HEK293 (cell line): ENCODE measurements at regions not wholly inside any gene's neighbourhood (a gene's known extent, or its start where the extent isn't known, plus 50 kb on each side); places are given as distances from the start of the nearest gene placed in this dataset.

Source experiments
- CTCF ChIA-PET: fragments of 350-600 bp; formaldehyde crosslinking; extraction: SDS; loops from one replicate; lab custom pipeline; 2021; ENCODE audit warnings: antibody characterized with exemption; lab: Yijun Ruan, JAX
- POLR2A ChIA-PET: fragments of 300-600 bp; formaldehyde crosslinking; extraction: SDS; loops from one replicate; lab custom pipeline; 2020; ENCODE audit warnings: antibody characterized with exemption, inconsistent platforms; lab: Yijun Ruan, JAX
- H3K27ac ChIP-seq: fragments of 200-500 bp; sonication (Bioruptor generic); 2 replicates; pipeline ENCODE4 v1.5.1; 2014; ENCODE audit warnings: low read depth, low read length, control low read depth, inconsistent platforms; ENCODE audit errors: extremely low read depth
- H3K36me3 ChIP-seq, 2 experiments: fragments of 200-500 bp in 1 of 2; sonication (Bioruptor generic) in 1 of 2; 1 replicate in 1 of 2; 2 replicates in 1 of 2; pipeline ENCODE4 v1.5.1; 2014 to 2017; ENCODE audit warnings: inconsistent platforms in 2 of 2, low read length in 2 of 2; ENCODE audit not compliant: control insufficient read depth in 2 of 2, insufficient read depth in 1 of 2
- H3K4me1 ChIP-seq: fragments of 200-500 bp; sonication (Bioruptor generic); 2 replicates; pipeline ENCODE4 v1.5.1; 2014; ENCODE audit warnings: mild to moderate bottlenecking, low read length, inconsistent platforms; ENCODE audit not compliant: control insufficient read depth, insufficient read depth
- H3K4me3 ChIP-seq: 2 replicates; pipeline ENCODE4 v1.5.1; 2011; ENCODE audit warnings: low read depth, mild to moderate bottlenecking, control low read depth, low read length, moderate library complexity
- H3K9me3 ChIP-seq: fragments of 200-500 bp; sonication (Bioruptor generic); 2 replicates; pipeline ENCODE4 v1.5.1; 2014; ENCODE audit warnings: low read depth, low read length, inconsistent platforms; ENCODE audit not compliant: control insufficient read depth, insufficient read depth
- HOXD13 ChIP-seq: sonication (generic); formaldehyde crosslinking; IDR thresholded peaks from 2 replicates; pipeline ENCODE4 v1.8.0; 2022; ENCODE audit warnings: missing genetic modification reagents, borderline replicate concordance
- KLF16 ChIP-seq: fragments of 450-650 bp; formaldehyde crosslinking; IDR thresholded peaks from 2 replicates; pipeline ENCODE4 v1.5.1; 2017; ENCODE audit warnings: missing biosample characterization, missing genetic modification characterization
- MZF1 ChIP-seq: fragments of 450-650 bp; formaldehyde crosslinking; IDR thresholded peaks from 2 replicates; pipeline ENCODE4 v1.5.1; 2017; ENCODE audit warnings: missing biosample characterization, missing genetic modification characterization, borderline replicate concordance
- ZBTB21 ChIP-seq: fragments of 450-650 bp; formaldehyde crosslinking; IDR thresholded peaks from 2 replicates; pipeline ENCODE4 v1.5.1; 2017; ENCODE audit warnings: missing biosample characterization, missing genetic modification characterization
- ZBTB8A ChIP-seq: fragments of 450-650 bp; formaldehyde crosslinking; IDR thresholded peaks from 2 replicates; pipeline ENCODE4 v1.5.1; 2016; ENCODE audit warnings: missing biosample characterization, missing genetic modification characterization
- ZNF10 ChIP-seq: fragments of 450-650 bp; formaldehyde crosslinking; IDR thresholded peaks from 2 replicates; pipeline ENCODE4 v1.5.1; 2017; ENCODE audit warnings: missing biosample characterization, missing genetic modification characterization
- ZNF114 ChIP-seq: fragments of 450-650 bp; formaldehyde crosslinking; IDR thresholded peaks from 2 replicates; pipeline ENCODE4 v1.5.0; 2017; ENCODE audit warnings: missing biosample characterization, missing genetic modification characterization
- ZNF324 ChIP-seq: fragments of 450-650 bp; formaldehyde crosslinking; IDR thresholded peaks from 2 replicates; pipeline ENCODE4 v1.5.1; 2016; ENCODE audit warnings: missing biosample characterization, missing genetic modification characterization
- ZNF391 ChIP-seq: fragments of 450-650 bp; formaldehyde crosslinking; IDR thresholded peaks from 2 replicates; pipeline ENCODE4 v1.5.1; 2016; ENCODE audit warnings: low read depth, missing biosample characterization, missing genetic modification characterization, borderline replicate concordance
- ZNF529 ChIP-seq: fragments of 450-650 bp; formaldehyde crosslinking; IDR thresholded peaks from 2 replicates; pipeline ENCODE4 v1.5.1; 2017; ENCODE audit warnings: missing genetic modification characterization, missing biosample characterization; ENCODE audit not compliant: insufficient replicate concordance
- ZNF548 ChIP-seq: fragments of 450-650 bp; formaldehyde crosslinking; IDR thresholded peaks from 2 replicates; pipeline ENCODE4 v1.5.1; 2016; ENCODE audit warnings: missing biosample characterization, missing genetic modification characterization
- ZNF621 ChIP-seq: fragments of 450-650 bp; formaldehyde crosslinking; IDR thresholded peaks from 2 replicates; pipeline ENCODE4 v1.5.1; 2017; ENCODE audit warnings: missing biosample characterization, missing genetic modification characterization
- ZNF626 ChIP-seq: fragments of 450-650 bp; sonication (Bioruptor Pico); formaldehyde crosslinking; IDR thresholded peaks from 2 replicates; pipeline ENCODE4 v1.5.1; 2018; ENCODE audit warnings: missing biosample characterization, missing genetic modification characterization, inconsistent platforms
- ZNF654 ChIP-seq: fragments of 450-650 bp; formaldehyde crosslinking; IDR thresholded peaks from 2 replicates; pipeline ENCODE4 v1.5.1; 2016; ENCODE audit warnings: low read depth, missing biosample characterization, missing genetic modification characterization
- ZNF791 ChIP-seq: fragments of 450-650 bp; formaldehyde crosslinking; IDR thresholded peaks from 2 replicates; pipeline ENCODE4 v1.5.1; 2016; ENCODE audit warnings: missing biosample characterization, missing genetic modification characterization
- ZSCAN16 ChIP-seq: fragments of 450-650 bp; formaldehyde crosslinking; IDR thresholded peaks from 2 replicates; pipeline ENCODE4 v1.5.1; 2016; ENCODE audit warnings: missing biosample characterization, missing genetic modification characterization
- TF ChIP-seq, protein P1 (sequence below): fragments of 450-650 bp; formaldehyde crosslinking; IDR thresholded peaks from 2 replicates; pipeline ENCODE4 v1.5.1; 2016; ENCODE audit warnings: missing biosample characterization, missing genetic modification characterization
- TF ChIP-seq, protein P2 (sequence below): fragments of 450-650 bp; formaldehyde crosslinking; optimal IDR thresholded peaks from 2 replicates; pipeline ENCODE3; 2016; ENCODE audit warnings: missing biosample characterization, mild to moderate bottlenecking, missing genetic modification characterization
- TF ChIP-seq, protein P3 (sequence below): fragments of 450-650 bp; formaldehyde crosslinking; IDR thresholded peaks from 2 replicates; pipeline ENCODE4 v1.5.1; 2016; ENCODE audit warnings: missing biosample characterization, missing genetic modification characterization
- TF ChIP-seq, protein P4 (sequence below): fragments of 450-650 bp; formaldehyde crosslinking; IDR thresholded peaks from 2 replicates; pipeline ENCODE4 v1.5.1; 2016; ENCODE audit warnings: missing biosample characterization, missing genetic modification characterization

DNA sequence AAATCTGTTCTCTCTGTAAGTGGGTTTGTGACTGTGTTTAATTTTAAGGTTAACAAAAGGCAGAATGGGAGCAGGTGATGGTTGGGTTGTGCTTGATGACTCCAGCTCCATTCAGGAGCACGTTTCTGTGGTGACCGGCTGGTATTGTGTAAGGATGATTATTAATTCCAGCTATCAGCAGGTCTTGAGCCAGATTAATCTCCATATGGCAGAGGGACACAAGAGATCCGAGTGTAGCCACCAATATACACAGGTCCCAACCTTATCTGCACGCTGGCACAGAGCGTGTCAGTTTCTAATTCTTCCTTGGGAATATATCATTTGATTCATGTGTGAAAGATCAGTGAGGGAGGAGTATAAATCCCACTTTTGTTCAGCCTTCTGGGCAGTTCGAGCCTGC, 199.0 kb upstream of the DCC start:
- H3K9me3 ChIP-seq = no peaks in the 10 kb centered on the region
- ChIA-PET CTCF (no interaction called here), POLR2A (no interaction called here)
- H3K4me1 ChIP-seq = no peaks in the 10 kb centered on the region
- no peak overlapping the region for H3K4me3 ChIP-seq
- TF ChIP-seq, protein P1, sequence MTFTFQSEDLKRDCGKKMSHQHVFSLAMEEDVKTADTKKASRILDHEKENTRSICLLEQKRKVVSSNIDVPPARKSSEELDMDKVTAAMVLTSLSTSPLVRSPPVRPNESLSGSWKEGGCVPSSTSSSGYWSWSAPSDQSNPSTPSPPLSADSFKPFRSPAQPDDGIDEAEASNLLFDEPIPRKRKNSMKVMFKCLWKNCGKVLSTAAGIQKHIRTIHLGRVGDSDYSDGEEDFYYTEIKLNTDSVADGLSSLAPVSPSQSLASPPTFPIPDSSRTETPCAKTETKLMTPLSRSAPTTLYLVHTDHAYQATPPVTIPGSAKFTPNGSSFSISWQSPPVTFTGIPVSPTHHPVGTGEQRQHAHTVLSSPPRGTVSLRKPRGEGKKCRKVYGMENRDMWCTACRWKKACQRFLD (tag by site-specific recombination) = no peak
- TF ChIP-seq MZF1 (no peak), ZNF621 (tag by site-specific recombination) (no peak), ZNF114 (no peak), ZBTB8A (tag by site-specific recombination) (no peak), ZNF791 (no peak), ZNF626 (tag by site-specific recombination) (no peak), ZBTB21 (tag by site-specific recombination) (no peak), ZSCAN16 (tag by site-specific recombination) (no peak), ZNF324 (no peak), HOXD13 (no peak), ZNF548 (no peak), ZNF10 (tag by site-specific recombination) (no peak), ZNF391 (tag by site-specific recombination) (no peak)
- TF ChIP-seq, protein P2, sequence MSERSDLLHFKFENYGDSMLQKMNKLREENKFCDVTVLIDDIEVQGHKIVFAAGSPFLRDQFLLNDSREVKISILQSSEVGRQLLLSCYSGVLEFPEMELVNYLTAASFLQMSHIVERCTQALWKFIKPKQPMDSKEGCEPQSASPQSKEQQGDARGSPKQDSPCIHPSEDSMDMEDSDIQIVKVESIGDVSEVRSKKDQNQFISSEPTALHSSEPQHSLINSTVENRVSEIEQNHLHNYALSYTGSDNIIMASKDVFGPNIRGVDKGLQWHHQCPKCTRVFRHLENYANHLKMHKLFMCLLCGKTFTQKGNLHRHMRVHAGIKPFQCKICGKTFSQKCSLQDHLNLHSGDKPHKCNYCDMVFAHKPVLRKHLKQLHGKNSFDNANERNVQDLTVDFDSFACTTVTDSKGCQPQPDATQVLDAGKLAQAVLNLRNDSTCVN = no peak
- no peak overlapping the region for H3K27ac ChIP-seq
- no peaks in the 10 kb centered on the region for H3K36me3 ChIP-seq

DNA sequence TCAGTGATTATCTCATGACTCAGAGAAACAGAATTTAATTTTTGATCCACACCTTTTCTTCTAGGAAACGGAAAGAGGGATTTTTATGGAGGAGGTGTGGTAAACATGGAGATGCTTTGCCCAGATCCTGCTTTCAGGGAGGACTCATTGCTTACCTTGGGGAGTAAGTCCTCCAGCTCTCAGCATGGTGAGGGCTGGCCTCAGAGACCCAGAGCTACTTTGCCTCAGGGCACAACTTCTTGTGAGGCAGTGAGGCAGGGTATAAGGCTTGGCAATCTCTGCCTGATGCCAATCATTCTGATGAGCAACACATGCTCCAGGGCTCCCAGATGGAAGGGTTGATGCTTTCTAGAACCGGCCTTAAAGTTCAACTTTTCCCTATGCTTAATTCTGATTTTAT, 189.9 kb upstream of the DCC start:
- H3K36me3 ChIP-seq = no peaks in the 10 kb centered on the region
- no peak overlapping the region for H3K27ac ChIP-seq
- TF ChIP-seq, protein P3, sequence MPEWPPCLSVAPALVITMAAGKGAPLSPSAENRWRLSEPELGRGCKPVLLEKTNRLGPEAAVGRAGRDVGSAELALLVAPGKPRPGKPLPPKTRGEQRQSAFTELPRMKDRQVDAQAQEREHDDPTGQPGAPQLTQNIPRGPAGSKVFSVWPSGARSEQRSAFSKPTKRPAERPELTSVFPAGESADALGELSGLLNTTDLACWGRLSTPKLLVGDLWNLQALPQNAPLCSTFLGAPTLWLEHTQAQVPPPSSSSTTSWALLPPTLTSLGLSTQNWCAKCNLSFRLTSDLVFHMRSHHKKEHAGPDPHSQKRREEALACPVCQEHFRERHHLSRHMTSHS (tag by site-specific recombination) = no peak
- TF ChIP-seq KLF16 (tag by site-specific recombination) (no peak), ZNF529 (tag by site-specific recombination) (no peak), ZNF654 (tag by site-specific recombination) (no peak), ZNF548 (no peak)
- TF ChIP-seq, protein P4, sequence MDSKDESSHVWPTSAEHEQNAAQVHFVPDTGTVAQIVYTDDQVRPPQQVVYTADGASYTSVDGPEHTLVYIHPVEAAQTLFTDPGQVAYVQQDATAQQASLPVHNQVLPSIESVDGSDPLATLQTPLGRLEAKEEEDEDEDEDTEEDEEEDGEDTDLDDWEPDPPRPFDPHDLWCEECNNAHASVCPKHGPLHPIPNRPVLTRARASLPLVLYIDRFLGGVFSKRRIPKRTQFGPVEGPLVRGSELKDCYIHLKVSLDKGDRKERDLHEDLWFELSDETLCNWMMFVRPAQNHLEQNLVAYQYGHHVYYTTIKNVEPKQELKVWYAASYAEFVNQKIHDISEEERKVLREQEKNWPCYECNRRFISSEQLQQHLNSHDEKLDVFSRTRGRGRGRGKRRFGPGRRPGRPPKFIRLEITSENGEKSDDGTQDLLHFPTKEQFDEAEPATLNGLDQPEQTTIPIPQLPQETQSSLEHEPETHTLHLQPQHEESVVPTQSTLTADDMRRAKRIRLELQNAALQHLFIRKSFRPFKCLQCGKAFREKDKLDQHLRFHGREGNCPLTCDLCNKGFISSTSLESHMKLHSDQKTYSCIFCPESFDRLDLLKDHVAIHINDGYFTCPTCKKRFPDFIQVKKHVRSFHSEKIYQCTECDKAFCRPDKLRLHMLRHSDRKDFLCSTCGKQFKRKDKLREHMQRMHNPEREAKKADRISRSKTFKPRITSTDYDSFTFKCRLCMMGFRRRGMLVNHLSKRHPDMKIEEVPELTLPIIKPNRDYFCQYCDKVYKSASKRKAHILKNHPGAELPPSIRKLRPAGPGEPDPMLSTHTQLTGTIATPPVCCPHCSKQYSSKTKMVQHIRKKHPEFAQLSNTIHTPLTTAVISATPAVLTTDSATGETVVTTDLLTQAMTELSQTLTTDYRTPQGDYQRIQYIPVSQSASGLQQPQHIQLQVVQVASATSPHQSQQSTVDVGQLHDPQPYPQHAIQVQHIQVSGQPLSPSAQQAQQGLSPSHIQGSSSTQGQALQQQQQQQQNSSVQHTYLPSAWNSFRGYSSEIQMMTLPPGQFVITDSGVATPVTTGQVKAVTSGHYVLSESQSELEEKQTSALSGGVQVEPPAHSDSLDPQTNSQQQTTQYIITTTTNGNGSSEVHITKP (tag by site-specific recombination) = no peak
- ChIA-PET POLR2A (no interaction called here), CTCF (no interaction called here)
- no peak overlapping the region for H3K4me3 ChIP-seq
- H3K9me3 ChIP-seq = no peaks in the 10 kb centered on the region
- H3K4me1 ChIP-seq = no peaks in the 10 kb centered on the region
